Karpas-422 (cell line): ENCODE measurements at regions not wholly inside any gene's neighbourhood (a gene's known extent, or its start where the extent isn't known, plus 50 kb on each side); places are given as distances from the start of the nearest gene placed in this dataset.
"Not testable (repeated sequence)": the region's sequence is repeated elsewhere in the genome, so short reads cannot be mapped to it uniquely, and the experiment has no call there.

Experiments
- DNase-seq: peaks from one replicate; pipeline ENCODE4 v3.0.0-alpha.2; 2015
- H2AFZ ChIP-seq: fragments of 200-600 bp; sonication (generic); 2 replicates; pipeline ENCODE4 v1.6.1; 2014; ENCODE audit warnings: antibody characterized with exemption, low read length, mixed read lengths
- H3K27ac ChIP-seq: fragments of 200-600 bp; sonication (generic); 2 replicates; pipeline ENCODE4 v1.5.1; 2014; ENCODE audit warnings: mild to moderate bottlenecking, low read length, moderate library complexity
- H3K27me3 ChIP-seq: fragments of 200-600 bp; sonication (generic); 2 replicates; pipeline ENCODE4 v1.6.1; 2014; ENCODE audit warnings: low read length, mixed read lengths
- H3K36me3 ChIP-seq: fragments of 200-600 bp; sonication (generic); 2 replicates; pipeline ENCODE4 v1.6.1; 2014; ENCODE audit warnings: low read length, mixed read lengths; ENCODE audit not compliant: insufficient read depth
- H3K4me1 ChIP-seq: fragments of 200-600 bp; sonication (generic); 2 replicates; pipeline ENCODE4 v1.6.1; 2014; ENCODE audit warnings: mild to moderate bottlenecking, low read length, mixed read lengths
- H3K4me2 ChIP-seq: fragments of 200-600 bp; sonication (generic); 2 replicates; pipeline ENCODE4 v1.6.1; 2014; ENCODE audit warnings: low read length, low read depth, mild to moderate bottlenecking; ENCODE audit not compliant: poor library complexity, severe bottlenecking
- H3K4me3 ChIP-seq: fragments of 200-600 bp; sonication (generic); 2 replicates; pipeline ENCODE4 v1.5.1; 2014; ENCODE audit warnings: mild to moderate bottlenecking, antibody characterized with exemption, low read length, mixed read lengths
- H3K79me2 ChIP-seq: fragments of 200-600 bp; sonication (generic); 2 replicates; pipeline ENCODE4 v1.6.1; 2014; ENCODE audit warnings: mild to moderate bottlenecking, low read length, mixed read lengths
- H3K9ac ChIP-seq: fragments of 200-600 bp; sonication (generic); 2 replicates; pipeline ENCODE4 v1.6.0; 2014; ENCODE audit warnings: low read length
- H3K9me2 ChIP-seq: fragments of 200-600 bp; sonication (generic), shearing (Covaris generic); replicated peaks from 2 replicates; pipeline ENCODE4 v1.6.0; 2014; ENCODE audit warnings: mild to moderate bottlenecking, low read length, moderate library complexity; ENCODE audit not compliant: insufficient read depth
- H3K9me3 ChIP-seq: fragments of 300-700, 200-600 bp; sonication (generic); 2 replicates; pipeline ENCODE4 v1.6.1; 2014; ENCODE audit warnings: low read length, mixed read lengths
- H4K20me1 ChIP-seq: fragments of 200-600 bp; sonication (generic); 2 replicates; pipeline ENCODE4 v1.6.1; 2014; ENCODE audit warnings: mild to moderate bottlenecking, antibody characterized with exemption, low read length, low read depth; ENCODE audit not compliant: insufficient read depth

GRCh38 chr12:47458279-47458678, 247.6 kb downstream of the RPAP3 start:
- Histone ChIP-seq H3K27ac (no peak overlapping the region), H3K4me3 (no peak overlapping the region), H3K4me1 (no peaks in the 10 kb centered on the region), H3K36me3 (no peaks in the 10 kb centered on the region), H3K9me3 (no peaks in the 10 kb centered on the region; the same call in 1 of the 2 replicates), H3K9me2 (no peaks in the 10 kb centered on the region), H3K27me3 (no peaks in the 10 kb centered on the region), H2AFZ (no peak overlapping the region), H3K9ac (no peak overlapping the region), H3K79me2 (no peaks in the 10 kb centered on the region), H3K4me2 (no peak overlapping the region), H4K20me1 (no peaks in the 10 kb centered on the region)
- no peak for DNase-seq

DNA sequence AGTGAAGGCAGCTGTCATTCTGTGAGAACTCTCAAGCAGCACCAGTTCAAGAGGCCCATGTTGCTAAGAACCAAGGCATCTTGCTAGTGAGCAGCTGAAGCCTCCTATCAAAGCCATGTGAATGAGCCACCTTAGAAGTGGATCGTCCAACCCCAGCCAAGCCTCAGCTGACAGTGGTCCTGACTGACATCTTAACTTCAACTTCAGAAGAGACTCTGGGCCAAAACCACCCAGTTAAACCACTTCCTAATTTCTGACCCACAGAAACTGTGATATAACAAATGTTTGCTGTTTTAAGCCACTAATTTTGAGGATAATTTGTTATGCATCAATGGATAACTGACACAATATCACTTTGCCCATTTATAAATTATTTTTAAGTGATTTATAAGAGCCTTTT, 256.0 kb downstream of the RPAP3 start:
- Histone ChIP-seq H3K4me2 (no peak overlapping the region), H3K27ac (no peak overlapping the region), H4K20me1 (no peaks in the 10 kb centered on the region), H3K36me3 (no peaks in the 10 kb centered on the region), H3K4me1 (no peaks in the 10 kb centered on the region), H2AFZ (no peak overlapping the region), H3K9me3 (no peaks in the 10 kb centered on the region), H3K9ac (no peak overlapping the region), H3K27me3 (no peaks in the 10 kb centered on the region), H3K9me2 (no peaks in the 10 kb centered on the region), H3K79me2 (no peaks in the 10 kb centered on the region), H3K4me3 (no peak overlapping the region)
- DNase-seq = no peak

- Histone ChIP-seq H3K4me3 (no peak overlapping the region), H3K36me3 (no peaks in the 10 kb centered on the region), H3K9me3 (peaks cover 10% of the 10 kb centered on the region), H3K4me1 (no peaks in the 10 kb centered on the region), H3K27me3 (no peaks in the 10 kb centered on the region), H3K79me2 (no peaks in the 10 kb centered on the region), H4K20me1 (no peaks in the 10 kb centered on the region), H3K9ac (no peak overlapping the region), H3K4me2 (no peak overlapping the region), H2AFZ (no peak overlapping the region), H3K27ac (no peak overlapping the region), H3K9me2 (no peaks in the 10 kb centered on the region)
- no peak for DNase-seq
These were observed 263.5 kb downstream of the RPAP3 start for GRCh38 chr12:47442310-47442709.

DNA sequence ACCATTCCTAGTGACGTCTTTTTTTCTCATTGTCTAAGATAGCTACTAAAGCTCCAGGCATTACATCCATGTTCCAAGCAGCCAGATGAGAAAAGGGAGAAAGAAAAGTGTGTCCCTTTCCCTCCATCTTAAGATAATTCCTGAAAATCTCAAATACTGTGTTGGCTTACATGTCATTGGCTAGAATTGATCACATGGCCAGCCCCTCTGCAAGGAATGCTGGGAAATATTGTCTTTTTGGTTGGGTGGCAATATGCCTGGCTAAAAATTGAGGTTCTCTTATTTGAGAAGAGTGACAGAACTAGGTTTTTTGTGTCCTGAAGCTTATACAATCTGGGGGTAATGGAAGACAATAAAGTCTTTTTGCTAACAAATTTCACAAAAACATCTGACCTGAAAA, 264.3 kb downstream of the RPAP3 start:
- no peak overlapping the region for H3K9ac ChIP-seq

DNA sequence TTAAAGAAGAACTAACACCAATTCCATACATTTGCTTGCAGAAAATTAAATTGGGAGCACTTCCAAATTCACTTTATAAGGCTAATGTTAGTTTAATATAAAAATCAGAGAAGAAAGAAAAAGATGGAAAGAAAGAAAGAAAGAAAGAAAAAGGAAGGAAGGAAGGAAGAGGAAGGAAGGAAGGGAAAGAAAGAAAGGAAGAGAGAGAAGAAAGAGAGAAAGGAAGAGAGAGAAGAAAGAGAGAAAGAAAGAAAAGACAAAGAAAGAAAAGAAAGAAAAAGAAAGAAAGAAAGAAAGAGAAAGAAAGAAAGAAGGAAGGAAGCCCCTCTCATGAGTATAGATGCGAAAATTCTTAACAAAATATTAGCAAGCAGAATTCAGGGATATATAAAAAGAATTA, 267.7 kb downstream of the RPAP3 start:
- H3K4me1 ChIP-seq = no peaks in the 10 kb centered on the region
- H3K27me3 ChIP-seq = no peaks in the 10 kb centered on the region
- no peak for DNase-seq
- no peaks in the 10 kb centered on the region for H3K36me3 ChIP-seq
- no peaks in the 10 kb centered on the region for H3K79me2 ChIP-seq
- H3K9ac ChIP-seq = no peak overlapping the region
- no peaks in the 10 kb centered on the region for H4K20me1 ChIP-seq
- no peak overlapping the region for H3K4me3 ChIP-seq
- no peak overlapping the region for H2AFZ ChIP-seq
- no peak overlapping the region for H3K4me2 ChIP-seq
- 0 out of 2 replicates have a peak, but pooled peaks cover 3% of the 10 kb centered on the region for H3K9me2 ChIP-seq
- peaks cover 10% of the 10 kb centered on the region for H3K9me3 ChIP-seq
- no peak overlapping the region for H3K27ac ChIP-seq

More for the DNA sequence above, 264.3 kb downstream of the RPAP3 start:
- Histone ChIP-seq H3K79me2 (no peaks in the 10 kb centered on the region), H3K4me2 (no peak overlapping the region), H3K9me2 (0 out of 2 replicates have a peak, but pooled peaks cover 2% of the 10 kb centered on the region), H3K4me3 (no peak overlapping the region), H3K9me3 (peaks cover 10% of the 10 kb centered on the region), H3K36me3 (no peaks in the 10 kb centered on the region), H4K20me1 (no peaks in the 10 kb centered on the region), H3K27me3 (no peaks in the 10 kb centered on the region), H3K27ac (no peak overlapping the region), H3K4me1 (no peaks in the 10 kb centered on the region), H2AFZ (no peak overlapping the region)
- DNase-seq = no peak

DNA sequence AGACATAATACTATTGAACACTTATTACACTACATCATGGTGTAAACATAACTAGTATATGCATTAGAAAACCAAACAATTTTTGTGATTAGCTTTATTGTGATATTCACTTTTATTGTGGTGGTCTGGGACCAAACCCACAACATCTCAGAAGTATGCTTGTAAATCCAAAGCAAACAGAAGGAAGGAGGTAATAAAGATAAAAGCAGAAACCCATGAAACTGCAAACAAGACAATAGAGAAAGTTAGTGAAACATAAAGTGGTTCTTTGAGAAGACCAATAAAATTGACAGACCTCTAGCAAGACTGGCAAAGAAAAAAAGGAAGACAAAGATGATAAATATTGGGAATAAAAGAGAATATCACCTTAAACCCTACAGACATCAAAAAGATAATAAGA, 268.3 kb downstream of the RPAP3 start:
- H3K9ac ChIP-seq = no peak overlapping the region
- no peaks in the 10 kb centered on the region for H4K20me1 ChIP-seq
- no peak for DNase-seq
- no peak overlapping the region for H3K4me2 ChIP-seq
- 0 out of 2 replicates have a peak, but pooled peaks cover 3% of the 10 kb centered on the region for H3K9me2 ChIP-seq
- H3K36me3 ChIP-seq = no peaks in the 10 kb centered on the region
- no peak overlapping the region for H3K27ac ChIP-seq
- H2AFZ ChIP-seq = no peak overlapping the region
- H3K4me3 ChIP-seq = no peak overlapping the region
- H3K27me3 ChIP-seq = no peaks in the 10 kb centered on the region
- H3K9me3 ChIP-seq = peaks cover 6% of the 10 kb centered on the region; the same call in 1 of the 2 replicates
- no peaks in the 10 kb centered on the region for H3K79me2 ChIP-seq
- H3K4me1 ChIP-seq = no peaks in the 10 kb centered on the region

GRCh38 chr12:47433876-47434275, 272.0 kb downstream of the RPAP3 start:
- no peak overlapping the region for H3K4me3 ChIP-seq
- H3K9me2 ChIP-seq = 0 out of 2 replicates have a peak, but pooled peaks cover 3% of the 10 kb centered on the region
- H3K4me2 ChIP-seq = no peak overlapping the region
- H3K79me2 ChIP-seq = no peaks in the 10 kb centered on the region
- H3K4me1 ChIP-seq = no peaks in the 10 kb centered on the region
- no peak overlapping the region for H3K9ac ChIP-seq
- no peaks in the 10 kb centered on the region for H3K36me3 ChIP-seq
- no peak overlapping the region for H3K27ac ChIP-seq
- no peaks in the 10 kb centered on the region for H3K9me3 ChIP-seq
- no peaks in the 10 kb centered on the region for H3K27me3 ChIP-seq
- no peak for DNase-seq
- no peak overlapping the region for H2AFZ ChIP-seq
- no peaks in the 10 kb centered on the region for H4K20me1 ChIP-seq

DNA sequence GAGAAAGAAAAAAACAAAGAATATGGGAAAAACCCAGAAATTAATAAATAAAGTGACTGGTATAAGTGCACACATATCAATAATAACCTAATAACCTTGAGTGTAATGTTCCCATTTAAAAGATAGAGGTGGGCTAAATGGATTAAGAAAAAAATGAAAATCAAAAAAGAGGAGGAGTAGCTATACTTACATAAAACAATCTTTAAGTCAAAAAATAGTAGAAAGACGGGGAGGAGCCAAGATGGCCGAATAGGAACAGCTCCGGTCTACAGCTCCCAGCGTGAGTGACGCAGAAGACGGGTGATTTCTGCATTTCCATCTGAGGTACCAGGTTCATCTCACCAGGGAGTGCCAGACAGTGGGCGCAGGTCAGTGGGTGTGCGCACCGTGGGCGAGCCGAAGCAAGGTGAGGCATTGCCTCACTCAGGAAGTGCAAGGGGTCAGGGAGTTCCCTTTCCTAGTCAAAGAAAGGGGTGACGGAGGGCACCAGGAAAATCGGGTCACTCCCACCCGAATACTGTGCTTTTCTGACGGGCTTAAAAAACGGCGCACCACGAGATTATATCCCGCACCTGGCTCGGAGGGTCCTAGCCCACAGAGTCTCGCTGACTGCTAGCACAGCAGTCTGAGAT, 279.0 kb downstream of the RPAP3 start:
- H3K36me3 ChIP-seq, H4K20me1 ChIP-seq, DNase-seq, H3K27me3 ChIP-seq, H2AFZ ChIP-seq, H3K9ac ChIP-seq, H3K79me2 ChIP-seq, H3K27ac ChIP-seq, H3K4me3 ChIP-seq, H3K4me1 ChIP-seq, H3K9me3 ChIP-seq, H3K9me2 ChIP-seq, H3K4me2 ChIP-seq: not testable (repeated sequence)
